UCSD-AML1 (cell line): ENCODE measurements at regions not wholly inside any gene's neighbourhood (a gene's known extent, or its start where the extent isn't known, plus 50 kb on each side); places are given as distances from the start of the nearest gene placed in this dataset.

Source experiments
- DNase-seq: peaks from one replicate; lab custom pipeline; 2025; ENCODE audit not compliant: unreplicated experiment; lab: John Stamatoyannopoulos, UW

DNA sequence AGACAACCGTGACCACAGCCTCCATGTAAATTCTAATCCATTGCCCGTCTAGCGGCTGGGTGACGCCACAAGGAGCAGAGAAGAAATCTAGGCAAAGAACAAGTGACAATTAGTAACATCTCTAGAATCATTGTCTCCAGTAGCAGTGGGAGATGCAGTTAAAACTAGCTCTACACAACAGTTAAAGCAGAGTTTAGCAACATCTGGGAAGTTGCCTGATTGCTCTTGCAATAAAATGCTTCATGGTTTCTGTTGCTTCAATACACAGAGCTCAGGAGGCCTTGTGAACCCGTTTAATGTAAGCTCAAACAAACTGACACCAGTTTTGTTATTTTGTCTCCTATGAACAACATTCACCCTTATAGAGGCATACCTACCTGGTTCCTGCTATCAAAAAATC is 369.8 kb upstream of the PDE4D start:
- no peak for DNase-seq

DNA sequence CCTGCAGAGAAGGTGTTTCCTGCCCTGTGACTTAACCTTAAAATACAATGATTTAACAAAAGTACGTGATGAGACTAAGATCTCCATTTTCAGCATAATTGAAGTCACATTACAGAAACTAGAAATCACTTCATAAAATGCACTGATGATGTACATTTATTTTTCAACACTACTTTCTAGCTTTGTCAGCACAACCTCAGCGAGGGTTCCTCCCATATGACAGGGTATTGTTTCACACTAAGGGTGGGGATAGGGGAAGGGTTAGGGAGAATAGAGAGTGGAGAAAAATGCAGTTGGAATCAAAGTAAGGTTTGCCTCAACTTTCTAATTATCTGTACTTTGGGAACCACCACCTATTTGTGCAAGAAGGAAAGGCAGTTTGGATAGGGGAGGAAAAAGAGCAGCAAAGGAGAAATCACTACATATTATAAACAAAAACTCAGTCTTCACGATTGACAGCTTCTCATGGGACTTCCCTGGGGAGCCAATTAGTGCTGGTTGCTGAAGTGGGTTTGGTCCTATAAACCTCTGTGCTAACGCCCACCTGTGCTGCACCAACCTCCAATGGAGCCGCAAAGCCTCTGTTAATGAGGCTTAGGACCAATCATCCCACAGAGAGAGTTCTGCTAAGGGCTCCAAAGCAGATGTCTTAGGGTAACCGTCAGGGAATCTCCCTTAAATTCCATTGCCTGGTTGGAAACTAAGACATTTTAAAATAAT is 369.2 kb upstream of the PDE4D start:
- DNase-seq: no peak

DNA sequence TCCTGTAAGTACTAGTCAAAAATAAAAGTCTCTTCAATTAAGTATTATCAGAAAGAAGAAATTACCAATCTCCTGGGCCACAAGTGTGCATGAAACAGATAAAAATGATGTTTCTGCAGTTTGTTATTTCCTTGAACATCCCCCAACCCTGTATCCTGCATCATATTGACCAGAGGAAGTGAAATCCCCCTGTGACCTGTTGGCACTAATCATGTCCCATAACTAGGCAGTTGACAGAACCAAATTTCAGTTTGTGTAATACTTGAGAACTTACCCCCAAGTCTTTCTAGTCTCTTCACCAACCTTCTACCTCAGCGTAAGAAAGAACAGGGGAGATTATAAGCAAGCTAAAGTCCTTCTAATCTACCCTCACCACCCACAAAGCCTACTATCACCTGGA is 368.2 kb upstream of the PDE4D start:
- DNase-seq: no peak

DNA sequence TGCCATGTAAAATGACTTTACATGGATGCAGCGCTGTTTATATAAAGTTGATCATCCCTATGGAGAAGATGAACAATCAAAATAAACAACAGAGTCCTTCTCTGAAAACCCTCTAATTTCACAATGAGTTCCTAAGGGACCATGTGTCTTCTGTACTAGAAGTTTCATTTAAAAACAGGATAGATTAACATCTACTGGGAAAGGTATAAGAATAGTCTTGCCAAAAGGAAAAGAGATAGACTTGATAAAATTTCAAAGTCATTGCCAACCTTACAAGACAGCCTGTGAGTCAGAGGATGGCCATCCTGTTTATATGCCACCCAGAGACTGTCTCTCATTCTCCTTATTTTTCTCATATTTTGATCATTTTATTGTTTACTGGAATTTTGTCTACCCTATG is 367.1 kb upstream of the PDE4D start:
- DNase-seq: no peak

DNA sequence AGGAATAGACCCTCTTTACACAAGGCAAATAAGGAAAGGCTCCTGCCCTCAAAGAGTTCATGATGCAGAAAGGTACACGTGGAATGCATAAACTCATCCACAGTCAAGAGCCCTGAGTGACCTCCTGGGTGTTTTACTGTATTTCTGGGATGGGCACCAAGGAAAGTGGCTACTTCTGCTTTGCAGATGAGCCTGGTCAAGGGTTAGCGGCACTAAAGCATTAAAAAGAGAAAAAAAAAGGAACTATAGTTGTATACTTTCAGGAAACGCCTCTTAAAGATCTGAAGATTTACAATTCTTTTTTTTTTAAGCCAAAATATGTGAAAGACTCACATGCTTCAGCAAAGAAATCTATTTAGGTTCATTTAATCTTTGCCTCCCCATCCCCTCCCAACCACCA is 366.2 kb upstream of the PDE4D start:
- DNase-seq: no peak

DNA sequence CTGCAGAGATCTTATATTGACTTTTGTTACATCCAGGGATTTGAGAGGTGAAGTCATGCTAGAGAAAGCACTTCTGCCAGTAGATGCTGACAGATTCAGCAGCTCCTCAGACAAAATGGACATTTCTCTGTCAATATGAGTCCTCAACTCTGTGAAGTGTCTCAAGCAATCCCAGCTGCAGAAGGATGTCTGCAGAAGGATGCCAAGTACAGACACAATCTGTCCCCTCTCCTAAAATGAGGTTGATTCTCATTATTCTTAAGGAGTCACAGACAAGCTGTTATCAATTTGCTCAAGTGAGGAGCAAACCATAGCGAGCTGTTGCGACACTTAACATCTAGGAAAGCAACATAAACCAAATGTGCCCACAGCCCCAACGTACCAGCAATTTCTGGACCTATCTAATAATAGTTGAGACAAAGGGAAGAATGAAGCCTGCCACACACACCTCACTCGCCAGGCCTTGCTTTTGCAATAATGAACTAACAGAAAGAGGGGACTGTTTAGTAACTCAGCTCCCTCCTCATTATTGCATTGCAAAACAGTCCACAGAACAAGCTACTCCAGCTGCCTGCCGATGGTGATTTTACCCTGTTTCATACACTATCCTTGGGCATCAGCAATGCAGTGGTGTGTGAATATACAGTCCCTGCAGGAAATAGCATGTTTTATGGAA is 364.2 kb upstream of the PDE4D start:
- DNase-seq: no peak

DNA sequence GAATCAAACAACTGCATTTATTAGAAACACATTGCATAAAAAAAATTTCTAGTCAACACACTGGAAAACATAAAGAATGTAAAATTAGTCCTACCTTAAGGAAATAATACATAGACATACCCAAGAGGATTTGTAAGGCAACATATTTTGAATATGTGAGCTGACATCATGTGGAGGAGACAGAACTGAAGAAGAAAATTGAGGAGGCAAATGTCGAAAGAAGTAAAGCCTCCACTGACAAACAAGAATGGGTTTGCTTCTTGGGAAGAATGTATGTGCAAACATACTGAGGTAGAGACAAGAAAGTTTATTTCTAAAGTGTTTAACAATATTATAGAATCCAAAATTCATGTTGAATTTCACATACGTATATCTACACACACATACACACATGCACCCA is 363.0 kb upstream of the PDE4D start:
- DNase-seq: no peak

DNA sequence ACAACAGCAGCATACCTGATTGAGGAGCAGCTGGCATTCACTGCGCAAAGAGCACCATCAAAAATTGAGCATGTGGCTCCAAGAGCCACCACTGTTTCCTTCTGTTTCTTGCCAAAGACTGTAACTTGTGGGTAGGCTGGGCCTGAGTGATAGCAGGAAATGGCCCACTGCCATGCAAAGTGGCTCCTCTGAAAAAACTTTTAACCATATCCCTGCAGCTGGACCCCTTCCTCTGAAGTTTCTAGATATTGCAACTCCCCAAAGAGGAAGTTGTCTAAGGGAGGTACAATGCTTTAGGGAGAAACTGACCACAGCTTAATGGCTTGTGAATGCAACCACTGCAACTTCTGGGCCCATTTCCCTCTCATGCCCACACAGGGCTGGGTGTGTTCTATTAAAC is 355.4 kb upstream of the PDE4D start:
- DNase-seq: peak; percentile 75

DNA sequence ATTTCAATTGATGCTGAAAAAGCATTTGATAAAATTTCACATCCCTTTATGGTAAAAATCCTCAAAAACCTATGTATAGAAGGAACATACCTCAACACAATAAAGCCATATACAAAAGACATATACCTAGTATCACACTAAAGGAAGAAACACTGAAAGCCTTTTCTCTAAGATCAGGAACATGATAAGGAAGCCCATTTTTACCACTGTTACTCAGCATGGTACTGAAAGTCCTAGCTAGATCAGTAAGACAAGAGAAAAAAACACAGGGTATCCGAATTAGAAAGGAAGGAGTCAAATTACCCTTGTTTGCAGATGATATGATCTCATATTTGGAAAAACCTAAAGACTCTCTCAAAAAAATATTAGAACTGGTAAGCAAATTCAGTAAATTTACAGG is 350.2 kb upstream of the PDE4D start:
- DNase-seq: no peak

DNA sequence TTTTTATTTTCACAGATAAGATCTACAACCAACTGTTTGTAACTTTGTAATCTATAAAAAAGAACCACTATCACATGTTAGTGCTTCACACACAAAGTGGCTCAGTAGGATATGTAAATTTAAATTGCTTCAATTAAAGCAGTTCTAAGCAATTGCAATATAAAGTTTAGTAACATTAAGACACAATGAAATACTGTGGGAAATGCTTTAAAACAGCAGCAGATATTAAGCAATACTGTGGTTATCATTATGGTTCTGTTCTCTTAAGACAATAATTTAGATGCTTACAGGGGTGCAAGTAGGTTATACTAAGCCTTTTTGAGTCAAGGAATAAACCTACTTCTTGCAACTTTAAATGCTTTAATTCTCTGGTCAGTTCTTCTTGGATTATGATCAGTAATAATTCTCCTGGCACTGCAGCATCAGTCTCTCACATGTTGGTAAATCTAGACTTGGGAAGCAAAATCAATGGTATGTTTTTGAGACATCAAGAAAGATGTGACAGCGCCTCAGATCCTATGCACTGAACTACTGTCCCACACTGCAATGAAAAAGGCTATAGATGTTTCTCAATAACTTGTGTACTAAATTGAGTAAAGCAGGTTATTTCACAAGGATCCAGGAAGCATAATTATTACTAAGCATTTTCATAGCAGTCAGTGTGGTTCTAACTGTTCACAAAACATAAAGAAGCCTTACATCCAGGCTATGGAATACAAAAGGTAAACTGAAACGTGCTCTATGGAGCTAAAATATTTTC is 338.7 kb upstream of the PDE4D start:
- no peak for DNase-seq

DNA sequence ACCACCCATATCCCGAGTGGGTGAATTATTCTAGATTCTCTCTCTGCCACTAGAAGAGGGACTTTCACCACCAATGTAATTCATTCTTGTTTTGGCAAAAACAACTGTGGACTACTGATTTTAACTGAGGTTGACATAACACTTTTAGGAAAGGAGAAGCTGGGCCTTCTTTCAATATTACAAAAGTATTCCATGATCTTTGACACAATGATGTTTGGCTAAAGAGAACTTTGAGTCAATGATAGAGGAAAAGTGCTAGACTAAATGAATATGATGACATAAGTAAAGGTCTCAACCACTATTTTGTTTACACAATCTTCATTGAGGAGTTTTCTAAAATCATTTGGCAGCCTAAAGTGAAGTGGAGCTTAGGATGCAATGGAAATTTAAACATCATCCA is 336.9 kb upstream of the PDE4D start:
- DNase-seq: no peak

DNA sequence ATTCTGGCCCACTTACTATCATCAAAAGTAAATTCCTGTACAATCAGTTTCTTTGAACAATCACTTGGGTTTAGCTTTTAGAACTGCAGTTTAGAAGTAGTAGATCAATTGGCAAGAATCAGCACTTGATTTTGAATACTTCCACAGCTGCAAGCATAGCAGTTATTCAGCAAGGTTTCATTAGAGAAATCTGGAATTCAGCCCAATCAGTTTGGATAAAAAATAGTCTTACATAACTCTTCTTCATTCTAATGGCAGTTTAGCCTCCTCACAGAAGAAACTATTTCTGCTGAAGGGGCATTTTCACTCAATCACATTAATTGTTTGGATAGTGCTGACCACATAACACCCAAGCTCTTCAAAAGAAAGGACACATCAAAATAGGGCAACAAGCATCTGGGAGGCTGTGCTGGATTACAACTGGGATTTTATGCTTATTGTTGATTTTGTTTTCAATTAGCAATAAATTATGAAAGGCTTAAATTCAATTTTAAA is 336.2 kb upstream of the PDE4D start:
- no peak for DNase-seq

DNA sequence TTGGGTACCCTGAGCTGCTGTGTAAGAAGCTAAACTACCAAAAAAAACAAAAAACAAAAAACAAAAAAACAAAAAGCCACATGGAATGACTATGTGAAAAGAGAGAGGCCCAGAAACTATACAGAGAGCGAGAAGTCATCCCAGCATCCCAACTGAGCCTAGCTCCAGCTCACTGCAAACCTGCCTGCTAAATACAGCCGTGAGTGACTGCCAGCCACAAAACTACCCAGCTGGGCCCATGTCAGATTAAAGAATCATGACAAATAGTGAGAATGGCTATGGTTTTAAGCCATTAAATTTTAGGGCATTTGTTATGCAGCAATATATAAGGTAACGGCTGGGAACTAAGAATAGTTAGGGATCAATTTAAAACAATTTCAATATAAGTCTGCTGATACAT is 335.1 kb upstream of the PDE4D start:
- DNase-seq: no peak

DNA sequence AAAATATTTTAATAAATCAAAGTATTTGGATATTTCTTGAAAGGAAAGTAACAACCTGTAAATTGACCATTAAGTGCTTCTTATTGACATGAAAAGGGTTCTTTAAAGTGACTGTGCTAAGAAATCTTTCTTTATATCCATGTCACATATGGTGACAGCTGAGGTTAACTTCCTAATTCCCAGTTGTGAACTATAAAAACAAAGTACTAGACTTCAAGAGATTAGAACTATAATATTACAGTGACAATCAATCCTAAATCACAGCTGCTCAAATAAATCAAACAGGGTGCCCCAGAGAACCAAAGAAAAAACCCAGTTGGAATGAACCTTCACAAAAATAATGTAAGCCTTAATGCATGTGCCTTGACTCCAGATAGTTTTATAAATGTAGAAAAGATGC is 332.6 kb upstream of the PDE4D start:
- no peak for DNase-seq

DNA sequence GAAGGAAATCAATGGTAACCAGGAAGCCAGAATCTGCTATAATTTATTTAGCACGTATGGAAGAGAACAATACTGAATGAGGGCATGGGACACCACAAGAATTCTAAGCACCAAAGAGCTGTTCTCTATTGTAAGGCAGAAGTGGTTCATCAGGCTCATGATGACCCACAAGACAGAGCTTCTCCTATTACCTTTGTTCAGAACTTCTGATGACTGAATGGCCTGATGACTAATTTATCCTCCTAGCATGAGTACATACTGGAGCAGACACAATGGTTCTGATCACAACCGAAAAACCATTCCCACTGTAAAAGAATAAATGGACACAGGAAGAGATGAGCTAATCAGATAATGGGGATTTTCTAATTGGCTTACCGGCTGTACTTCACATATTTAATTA is 329.8 kb upstream of the PDE4D start:
- no peak for DNase-seq

DNA sequence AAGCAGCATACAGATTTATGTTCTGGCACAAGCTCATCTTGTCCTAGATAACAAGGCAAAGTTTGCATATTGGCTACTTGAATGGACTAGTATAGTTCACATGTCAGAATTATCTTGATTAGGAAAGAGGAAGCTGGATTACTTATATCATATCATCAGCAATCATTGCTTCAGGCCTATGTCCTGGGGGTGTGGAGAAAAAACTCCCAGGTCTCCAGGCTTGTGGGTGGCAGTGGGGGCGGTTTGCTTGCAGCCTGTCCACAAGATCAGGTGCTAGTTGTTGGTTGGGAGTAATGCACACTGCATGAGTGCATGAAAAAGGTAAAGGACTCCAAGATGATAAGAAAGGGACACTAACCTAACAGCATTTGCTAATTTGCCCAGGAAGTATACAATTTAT is 326.4 kb upstream of the PDE4D start:
- DNase-seq: no peak

DNA sequence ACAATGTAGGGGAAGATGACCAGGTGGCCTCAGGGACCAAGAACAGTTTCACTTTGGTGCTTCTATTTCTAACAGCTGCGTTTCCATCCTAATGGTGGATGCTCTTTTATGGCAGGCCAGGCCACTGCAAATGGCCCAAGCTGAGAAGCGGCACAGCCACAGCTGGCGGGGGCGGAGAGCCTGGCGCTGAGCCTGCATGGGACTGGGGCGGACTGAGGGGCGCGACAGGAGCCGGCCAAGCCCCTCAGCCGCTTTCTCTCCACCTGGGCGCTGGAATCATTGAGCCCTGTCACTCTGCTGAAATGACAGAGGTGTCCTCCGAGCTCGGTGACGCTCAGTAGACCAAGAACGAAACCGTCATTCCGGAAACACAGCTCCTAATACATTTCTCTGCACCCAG is 317.3 kb upstream of the PDE4D start:
- no peak for DNase-seq

DNA sequence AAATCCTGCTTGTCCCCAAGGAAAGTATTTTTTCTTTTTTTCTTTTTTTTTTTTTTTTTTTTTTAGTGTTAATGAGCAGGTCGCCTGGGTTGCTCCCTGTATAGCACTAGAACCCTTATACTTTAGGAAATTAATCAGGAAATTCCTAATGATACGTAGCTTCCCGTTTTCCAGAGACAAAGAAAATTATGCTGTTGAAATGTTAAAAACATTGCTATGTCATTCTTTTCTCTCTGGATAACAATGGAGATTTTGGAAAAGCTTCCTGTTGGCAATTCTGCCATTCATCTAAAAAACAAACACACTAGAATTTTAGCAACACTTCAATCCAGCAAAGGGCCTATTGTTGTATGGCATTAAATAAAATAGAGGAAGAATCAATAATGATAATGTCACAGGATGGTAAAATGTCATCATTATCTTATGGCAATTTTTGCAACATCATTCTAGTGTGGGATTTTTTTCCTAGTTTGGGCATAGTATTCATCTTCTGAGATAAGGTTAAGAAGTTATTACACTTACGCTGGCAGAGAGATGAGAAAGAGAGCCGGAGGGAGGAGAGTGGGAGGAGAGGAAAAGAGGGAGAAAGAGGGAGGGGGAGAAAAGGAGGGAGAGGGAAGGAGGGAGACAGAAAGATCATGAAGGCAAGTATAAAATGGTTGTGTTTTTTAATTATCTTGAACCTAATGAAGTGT is 315.8 kb upstream of the PDE4D start:
- DNase-seq: no peak

DNA sequence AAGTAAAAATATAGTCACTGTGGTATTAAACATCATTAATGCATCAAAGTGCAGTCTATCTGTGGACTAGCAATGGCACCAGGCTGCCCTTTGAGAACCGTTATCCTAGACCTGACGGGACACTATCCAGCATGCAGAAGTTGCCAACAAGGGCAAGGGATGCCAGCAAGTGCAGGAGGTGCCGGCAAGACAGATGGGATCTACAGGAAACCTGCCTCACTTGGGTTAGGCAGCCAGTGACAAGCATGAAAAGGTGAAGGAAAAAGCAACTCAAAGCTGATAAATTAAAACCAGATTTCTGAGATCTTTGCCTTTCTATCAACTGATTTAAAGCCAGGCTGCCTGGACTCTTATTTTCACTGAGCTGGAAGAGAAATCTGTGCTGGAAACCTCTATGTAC is 315.2 kb upstream of the PDE4D start:
- no peak for DNase-seq

DNA sequence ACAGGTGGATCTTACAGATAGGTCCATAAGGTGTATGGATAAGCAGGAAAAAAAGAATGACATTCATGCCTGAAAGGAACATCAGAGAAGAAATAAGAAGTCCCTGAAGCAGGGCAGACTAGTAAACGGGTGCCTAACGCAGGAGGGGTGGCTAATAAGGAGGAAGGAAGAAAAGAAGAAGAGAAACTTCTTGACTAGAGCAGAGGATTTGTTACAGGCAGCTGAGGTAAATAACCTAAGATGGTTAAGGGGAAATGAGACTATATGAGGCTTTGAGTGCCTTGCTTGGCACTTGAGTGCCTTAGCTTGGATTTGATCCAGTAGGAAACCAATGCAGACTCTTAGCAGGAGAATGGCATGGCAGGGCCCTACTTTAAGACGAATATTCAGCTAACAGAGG is 313.5 kb upstream of the PDE4D start:
- no peak for DNase-seq

DNA sequence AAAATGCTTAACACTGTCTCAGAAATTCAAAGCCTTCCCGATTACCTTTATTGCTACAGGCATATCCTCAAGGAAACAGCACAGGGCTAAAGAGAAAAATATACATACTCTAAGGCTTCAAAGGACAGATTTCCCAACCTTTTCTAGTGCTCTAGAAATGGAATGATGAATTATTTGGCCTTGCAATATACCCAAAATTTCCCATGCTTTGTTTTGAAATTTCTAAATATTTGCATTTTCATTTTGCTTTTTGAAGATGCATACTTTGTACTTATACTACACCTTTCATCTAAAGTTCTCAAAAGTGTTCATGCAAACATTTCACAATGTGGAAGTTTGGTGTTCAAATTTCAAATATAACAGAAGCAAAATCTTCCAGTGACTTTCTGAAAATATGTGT is 312.7 kb upstream of the PDE4D start:
- no peak for DNase-seq

DNA sequence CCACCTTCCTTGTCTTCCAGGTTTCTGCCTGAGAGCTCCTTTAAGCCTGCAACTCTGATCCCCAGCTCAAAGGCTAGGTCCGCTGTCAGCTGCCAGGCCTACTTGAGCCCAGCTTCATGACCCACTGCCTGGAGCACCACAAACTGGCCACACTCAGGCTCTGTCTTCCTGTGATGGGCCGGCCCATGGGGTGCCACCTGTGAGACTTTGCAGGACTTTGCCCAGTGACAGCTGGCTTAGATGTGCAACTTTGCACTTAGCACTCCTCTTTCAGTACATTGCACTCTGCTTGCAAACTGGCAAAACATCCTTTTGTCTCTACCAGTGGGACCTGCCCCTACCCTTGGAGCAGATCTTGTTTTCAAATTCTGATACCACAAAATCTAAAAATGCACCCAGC is 311.5 kb upstream of the PDE4D start:
- no peak for DNase-seq
